ENCODE measurements at regions not wholly inside any gene's neighbourhood (a gene's known extent, or its start where the extent isn't known, plus 50 kb on each side); places are given as distances from the start of the nearest gene placed in this dataset.

DNA sequence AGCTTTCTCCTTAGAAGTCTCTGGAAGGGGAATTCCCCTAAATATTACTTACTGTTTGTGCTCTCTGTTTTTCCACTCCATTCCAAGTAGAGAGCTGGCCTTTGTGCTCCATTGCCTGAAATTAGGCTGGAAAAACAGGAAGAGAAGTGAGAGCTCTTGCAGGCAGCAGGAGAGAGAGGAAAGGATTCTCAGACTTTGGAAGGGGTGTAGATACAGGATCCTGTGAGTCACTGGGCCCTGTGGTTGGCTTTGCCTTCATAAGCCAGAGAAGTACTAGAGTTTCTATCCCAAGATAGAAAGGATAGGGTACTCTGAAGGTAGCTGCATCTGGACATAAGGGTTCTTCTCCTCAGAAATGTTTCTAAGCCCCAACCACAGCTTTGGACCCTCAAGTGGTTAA, 188.9 kb downstream of the CMPK2 start:
- H3K27ac Mint-ChIP-seq = no peak overlapping the region
- H3K4me1 Mint-ChIP-seq = no peaks in the 10 kb centered on the region
- no peaks in the 10 kb centered on the region for H3K9me3 Mint-ChIP-seq
- H3K4me3 Mint-ChIP-seq = no peak overlapping the region
- H3K36me3 Mint-ChIP-seq = no peaks in the 10 kb centered on the region
- peaks cover 10% of the 10 kb centered on the region for H3K27me3 Mint-ChIP-seq

DNA sequence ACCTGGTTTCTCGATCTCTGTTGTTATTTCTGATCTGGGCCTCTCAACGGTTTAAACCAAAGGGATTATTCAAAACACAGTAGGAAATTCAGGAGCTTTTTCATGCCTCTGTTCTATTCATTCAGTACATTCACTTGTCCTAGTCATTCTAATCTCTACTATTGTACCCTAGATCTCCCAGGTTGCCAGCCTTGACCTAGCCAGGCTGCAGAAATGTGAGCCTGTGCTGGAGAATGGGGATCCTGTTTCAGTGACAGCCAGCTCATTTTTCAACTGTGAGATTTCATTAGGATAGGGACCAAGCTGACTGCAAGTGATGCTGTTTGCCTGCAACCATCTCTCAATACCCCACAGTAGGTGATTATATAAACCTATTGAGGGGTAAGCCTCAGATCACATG, 186.2 kb downstream of the CMPK2 start:
- no peaks in the 10 kb centered on the region for H3K36me3 Mint-ChIP-seq
- H3K9me3 Mint-ChIP-seq = no peaks in the 10 kb centered on the region
- H3K27me3 Mint-ChIP-seq = peaks cover 11% of the 10 kb centered on the region
- no peak overlapping the region for H3K27ac Mint-ChIP-seq
- H3K4me1 Mint-ChIP-seq = no peaks in the 10 kb centered on the region
- no peak overlapping the region for H3K4me3 Mint-ChIP-seq

DNA sequence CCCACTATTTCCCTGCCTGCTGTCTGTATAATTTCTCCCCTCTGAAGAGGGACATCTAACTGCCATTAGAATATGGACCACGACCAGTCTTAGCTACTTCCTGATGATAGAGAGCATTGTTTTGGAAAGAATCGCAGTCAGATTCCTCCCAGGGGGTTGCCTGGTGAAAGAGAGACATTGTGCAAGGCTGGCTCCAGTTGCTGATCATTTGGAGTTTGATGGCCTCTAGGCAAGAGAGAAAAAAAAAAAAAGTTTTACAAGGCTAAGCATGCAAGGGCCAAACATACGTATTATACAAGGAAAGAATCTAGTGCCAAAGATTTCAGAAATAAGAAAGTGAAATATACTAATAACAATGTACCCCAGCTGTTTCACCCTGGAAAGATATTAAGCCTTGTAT, 182.2 kb downstream of the CMPK2 start:
- Mint-ChIP-seq H3K9me3 (no peaks in the 10 kb centered on the region), H3K36me3 (no peaks in the 10 kb centered on the region), H3K4me3 (no peak overlapping the region), H3K4me1 (no peaks in the 10 kb centered on the region), H3K27ac (no peak overlapping the region), H3K27me3 (peaks cover 11% of the 10 kb centered on the region)

DNA sequence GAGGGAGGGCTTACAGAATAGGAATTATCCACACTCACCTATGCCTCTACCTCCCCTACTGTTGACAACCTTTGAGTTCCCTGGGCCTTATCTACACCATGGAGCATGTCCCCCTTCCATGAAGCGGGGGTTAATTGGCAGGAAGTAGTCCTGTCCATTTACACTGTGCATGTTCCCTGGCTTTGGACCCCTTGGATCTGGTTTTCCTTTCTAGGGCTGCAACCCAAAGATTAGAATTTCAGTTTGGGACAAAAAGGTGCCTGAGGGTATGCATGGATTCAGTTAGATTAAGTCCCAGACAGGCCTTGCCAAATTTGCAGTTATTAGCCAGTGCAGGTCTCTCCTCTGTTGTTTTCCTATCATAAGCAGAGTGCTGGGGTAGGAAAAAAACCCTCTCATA, 180.3 kb downstream of the CMPK2 start:
- Mint-ChIP-seq H3K9me3 (no peaks in the 10 kb centered on the region), H3K4me3 (no peak overlapping the region), H3K36me3 (no peaks in the 10 kb centered on the region), H3K4me1 (no peaks in the 10 kb centered on the region), H3K27ac (no peak overlapping the region), H3K27me3 (peaks cover 10% of the 10 kb centered on the region)

DNA sequence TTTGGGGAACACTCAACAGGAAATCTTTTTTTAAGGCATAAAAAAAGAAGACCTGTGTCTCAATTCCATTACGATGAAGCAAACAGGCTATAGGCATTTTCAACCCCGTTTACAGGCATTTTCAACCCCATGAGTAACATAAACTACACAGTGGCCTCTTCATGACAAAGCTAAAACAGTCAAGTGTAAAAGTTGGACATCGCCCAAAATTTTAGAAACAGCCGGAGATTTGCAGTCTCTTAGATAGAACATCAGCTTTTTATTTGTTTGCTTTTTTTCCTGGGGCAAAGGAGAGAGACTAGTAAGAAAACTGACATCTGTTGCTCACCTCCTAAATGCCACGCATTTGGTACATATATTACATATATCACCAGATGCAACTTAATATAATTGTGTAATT, 173.7 kb downstream of the CMPK2 start:
- Mint-ChIP-seq H3K9me3 (no peaks in the 10 kb centered on the region), H3K4me1 (no peaks in the 10 kb centered on the region), H3K36me3 (no peaks in the 10 kb centered on the region), H3K4me3 (no peak overlapping the region), H3K27me3 (peaks cover 3% of the 10 kb centered on the region), H3K27ac (no peak overlapping the region)

GRCh38 chr2:6692819-6693218, 172.9 kb downstream of the CMPK2 start:
- Mint-ChIP-seq H3K27me3 (peaks cover 3% of the 10 kb centered on the region), H3K27ac (no peak overlapping the region), H3K4me3 (no peak overlapping the region), H3K36me3 (no peaks in the 10 kb centered on the region), H3K9me3 (no peaks in the 10 kb centered on the region), H3K4me1 (no peaks in the 10 kb centered on the region)

- Mint-ChIP-seq H3K27ac (no peak overlapping the region), H3K27me3 (peaks cover 3% of the 10 kb centered on the region), H3K36me3 (no peaks in the 10 kb centered on the region), H3K4me1 (no peaks in the 10 kb centered on the region), H3K9me3 (no peaks in the 10 kb centered on the region), H3K4me3 (no peak overlapping the region)
Observed at GRCh38 chr2:6694555-6694954, 171.2 kb downstream of the CMPK2 start.

DNA sequence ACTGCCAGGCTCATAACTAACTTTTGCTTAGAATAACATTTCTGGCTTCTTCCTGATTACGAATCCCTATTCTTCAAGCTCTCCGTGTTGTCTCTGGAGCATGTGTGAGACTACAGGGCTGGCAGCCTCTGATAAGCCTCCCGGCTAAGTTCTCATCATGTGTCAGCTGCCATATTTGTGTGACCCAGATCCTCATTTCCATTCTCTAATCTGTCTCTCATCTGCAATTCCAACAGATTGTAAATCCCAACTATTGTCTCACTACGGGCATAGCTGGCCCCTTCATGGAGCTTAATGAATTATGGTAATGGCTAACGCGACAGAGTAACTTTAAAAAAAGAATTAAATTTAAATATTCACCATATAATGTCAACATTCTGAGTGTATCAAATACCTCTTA, 165.4 kb downstream of the CMPK2 start:
- Mint-ChIP-seq H3K27ac (no peak overlapping the region), H3K27me3 (peaks cover 8% of the 10 kb centered on the region), H3K9me3 (peaks cover 17% of the 10 kb centered on the region), H3K36me3 (peaks cover 2% of the 10 kb centered on the region), H3K4me3 (no peak overlapping the region), H3K4me1 (no peaks in the 10 kb centered on the region)

DNA sequence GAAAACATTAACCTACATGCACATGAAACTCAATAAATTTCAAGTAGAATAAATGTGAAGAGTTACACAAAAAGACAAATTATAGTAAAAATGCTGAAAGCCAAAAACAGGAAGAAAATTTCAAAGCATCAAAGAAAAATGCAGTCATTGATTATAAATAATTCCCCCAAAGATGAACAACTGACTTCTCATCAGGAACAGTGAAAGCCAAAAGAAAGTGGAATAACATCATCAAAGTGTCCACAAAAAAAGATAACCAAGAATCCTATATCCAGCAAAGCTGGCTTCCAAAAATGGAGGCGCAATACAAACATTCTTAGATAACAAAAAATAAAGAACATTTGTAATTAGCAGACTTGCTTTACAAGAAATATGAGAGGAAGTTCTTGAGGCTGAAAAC, 161.6 kb downstream of the CMPK2 start:
- no peak overlapping the region for H3K4me3 Mint-ChIP-seq
- peaks cover 2% of the 10 kb centered on the region for H3K36me3 Mint-ChIP-seq
- H3K9me3 Mint-ChIP-seq = peaks cover 17% of the 10 kb centered on the region
- peaks cover 5% of the 10 kb centered on the region for H3K27me3 Mint-ChIP-seq
- no peak overlapping the region for H3K27ac Mint-ChIP-seq
- H3K4me1 Mint-ChIP-seq = no peaks in the 10 kb centered on the region

- Mint-ChIP-seq H3K4me1 (no peaks in the 10 kb centered on the region), H3K27ac (no peak overlapping the region), H3K36me3 (no peaks in the 10 kb centered on the region), H3K9me3 (no peaks in the 10 kb centered on the region), H3K27me3 (peaks cover 15% of the 10 kb centered on the region), H3K4me3 (no peak overlapping the region)
Observed at GRCh38 chr2:6721395-6721794, 144.3 kb downstream of the CMPK2 start.

DNA sequence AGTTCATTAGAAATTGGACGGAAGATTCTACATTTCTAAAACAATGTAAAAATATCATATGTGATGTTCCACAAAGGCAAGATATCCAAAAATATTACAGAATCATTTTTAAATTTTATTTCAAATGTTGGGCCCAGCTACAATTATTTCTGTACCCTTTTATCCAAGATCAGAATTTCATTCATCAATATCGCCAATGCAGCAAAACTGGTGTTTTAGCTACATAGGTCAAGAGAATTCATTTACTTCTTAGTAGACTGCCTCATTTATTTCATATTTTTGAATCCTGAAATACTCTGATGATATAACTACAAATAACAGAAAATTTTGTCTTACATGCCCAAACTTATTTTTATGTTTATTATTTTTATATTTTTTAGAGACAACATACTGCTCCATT, 143.1 kb downstream of the CMPK2 start:
- no peak overlapping the region for H3K4me3 Mint-ChIP-seq
- H3K27ac Mint-ChIP-seq = no peak overlapping the region
- H3K4me1 Mint-ChIP-seq = no peaks in the 10 kb centered on the region
- H3K27me3 Mint-ChIP-seq = peaks cover 8% of the 10 kb centered on the region
- H3K36me3 Mint-ChIP-seq = no peaks in the 10 kb centered on the region
- no peaks in the 10 kb centered on the region for H3K9me3 Mint-ChIP-seq

- H3K4me3 Mint-ChIP-seq = no peak overlapping the region
- no peaks in the 10 kb centered on the region for H3K9me3 Mint-ChIP-seq
- H3K36me3 Mint-ChIP-seq = no peaks in the 10 kb centered on the region
- no peaks in the 10 kb centered on the region for H3K4me1 Mint-ChIP-seq
- peaks cover 3% of the 10 kb centered on the region for H3K27me3 Mint-ChIP-seq
- no peak overlapping the region for H3K27ac Mint-ChIP-seq
Observed at GRCh38 chr2:6723865-6724604, 141.7 kb downstream of the CMPK2 start.

GRCh38 chr2:6724605-6725140, 141.0 kb downstream of the CMPK2 start:
- H3K4me1 Mint-ChIP-seq = no peaks in the 10 kb centered on the region
- H3K9me3 Mint-ChIP-seq = no peaks in the 10 kb centered on the region
- H3K4me3 Mint-ChIP-seq = no peak overlapping the region
- no peaks in the 10 kb centered on the region for H3K36me3 Mint-ChIP-seq
- H3K27me3 Mint-ChIP-seq = peaks cover 3% of the 10 kb centered on the region
- no peak overlapping the region for H3K27ac Mint-ChIP-seq

DNA sequence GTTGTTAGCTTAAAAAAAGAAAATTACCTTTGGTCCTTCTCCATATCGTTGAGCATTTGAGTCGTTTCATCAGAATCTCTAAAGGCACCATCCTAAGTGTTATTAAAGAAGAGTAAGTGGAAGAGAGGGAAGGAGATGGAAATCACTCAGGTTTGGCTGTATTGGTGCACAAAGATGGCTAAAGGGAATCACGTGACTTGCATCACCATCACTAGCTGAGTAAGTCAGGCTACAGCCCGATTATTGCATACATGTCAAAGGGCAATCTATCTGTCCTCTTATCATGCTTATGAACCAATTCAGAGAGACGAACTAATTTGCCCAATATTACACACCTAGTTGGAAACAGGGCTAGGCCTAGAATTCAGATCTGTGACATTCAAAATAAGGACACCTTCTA, 137.6 kb downstream of the CMPK2 start:
- no peaks in the 10 kb centered on the region for H3K4me1 Mint-ChIP-seq
- no peak overlapping the region for H3K4me3 Mint-ChIP-seq
- H3K9me3 Mint-ChIP-seq = peaks cover 5% of the 10 kb centered on the region
- H3K27ac Mint-ChIP-seq = no peak overlapping the region
- peaks cover 2% of the 10 kb centered on the region for H3K27me3 Mint-ChIP-seq
- peaks cover 2% of the 10 kb centered on the region for H3K36me3 Mint-ChIP-seq

DNA sequence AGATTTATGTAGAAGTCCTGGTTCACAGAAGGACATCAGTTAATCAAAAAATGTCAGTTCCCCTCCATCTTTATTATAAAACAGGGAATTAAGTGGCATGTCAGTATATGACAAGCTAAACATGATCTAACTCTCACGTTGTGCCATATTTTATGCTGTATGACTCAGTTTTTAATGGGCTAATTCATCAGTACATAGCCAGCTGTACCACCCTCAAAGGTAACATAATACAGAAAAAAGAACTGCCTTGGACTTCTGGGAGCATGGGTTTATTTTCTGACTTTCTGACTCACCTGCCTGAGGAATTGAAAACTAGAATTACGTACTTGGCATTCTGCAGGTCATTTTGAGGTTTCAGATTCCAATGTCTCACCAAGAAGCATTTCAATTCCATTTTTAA, 135.7 kb downstream of the CMPK2 start:
- Mint-ChIP-seq H3K9me3 (peaks cover 5% of the 10 kb centered on the region), H3K27me3 (peaks cover 2% of the 10 kb centered on the region)

GRCh38 chr2:6730649-6731532, 134.8 kb downstream of the CMPK2 start:
- H3K27ac Mint-ChIP-seq = no peak overlapping the region
- peaks cover 5% of the 10 kb centered on the region for H3K9me3 Mint-ChIP-seq

More for the DNA sequence above, 135.7 kb downstream of the CMPK2 start:
- H3K4me1 Mint-ChIP-seq = no peaks in the 10 kb centered on the region
- no peak overlapping the region for H3K4me3 Mint-ChIP-seq
- no peak overlapping the region for H3K27ac Mint-ChIP-seq
- H3K36me3 Mint-ChIP-seq = peaks cover 2% of the 10 kb centered on the region

More at GRCh38 chr2:6730649-6731532, 134.8 kb downstream of the CMPK2 start:
- H3K27me3 Mint-ChIP-seq = peaks cover 2% of the 10 kb centered on the region
- no peaks in the 10 kb centered on the region for H3K4me1 Mint-ChIP-seq
- H3K4me3 Mint-ChIP-seq = no peak overlapping the region
- H3K36me3 Mint-ChIP-seq = peaks cover 2% of the 10 kb centered on the region
